ENCODE measurements at regions not wholly inside any gene's neighbourhood (a gene's known extent, or its start where the extent isn't known, plus 50 kb on each side); places are given as distances from the start of the nearest gene placed in this dataset.

DNA sequence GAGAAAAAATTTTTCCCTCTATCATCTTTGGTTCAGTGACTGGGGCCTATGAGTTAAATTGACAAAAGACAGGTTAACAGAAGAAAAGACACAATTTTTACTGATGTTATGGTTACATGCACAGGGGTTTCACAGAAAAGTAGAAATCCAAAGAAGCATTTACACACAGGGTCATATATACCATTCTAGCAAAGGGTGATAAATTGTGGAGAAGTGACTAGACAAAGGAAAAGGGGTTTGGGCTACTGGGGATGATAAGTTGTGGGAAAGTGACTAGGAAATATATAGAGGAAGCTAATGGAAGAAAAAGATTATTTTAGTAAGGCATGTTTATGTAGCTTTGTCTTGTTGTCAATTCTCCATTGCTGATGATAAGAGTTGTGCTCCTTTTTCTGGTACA is 276.7 kb upstream of the JARID2 start:
- TF ChIP-seq, protein P1, sequence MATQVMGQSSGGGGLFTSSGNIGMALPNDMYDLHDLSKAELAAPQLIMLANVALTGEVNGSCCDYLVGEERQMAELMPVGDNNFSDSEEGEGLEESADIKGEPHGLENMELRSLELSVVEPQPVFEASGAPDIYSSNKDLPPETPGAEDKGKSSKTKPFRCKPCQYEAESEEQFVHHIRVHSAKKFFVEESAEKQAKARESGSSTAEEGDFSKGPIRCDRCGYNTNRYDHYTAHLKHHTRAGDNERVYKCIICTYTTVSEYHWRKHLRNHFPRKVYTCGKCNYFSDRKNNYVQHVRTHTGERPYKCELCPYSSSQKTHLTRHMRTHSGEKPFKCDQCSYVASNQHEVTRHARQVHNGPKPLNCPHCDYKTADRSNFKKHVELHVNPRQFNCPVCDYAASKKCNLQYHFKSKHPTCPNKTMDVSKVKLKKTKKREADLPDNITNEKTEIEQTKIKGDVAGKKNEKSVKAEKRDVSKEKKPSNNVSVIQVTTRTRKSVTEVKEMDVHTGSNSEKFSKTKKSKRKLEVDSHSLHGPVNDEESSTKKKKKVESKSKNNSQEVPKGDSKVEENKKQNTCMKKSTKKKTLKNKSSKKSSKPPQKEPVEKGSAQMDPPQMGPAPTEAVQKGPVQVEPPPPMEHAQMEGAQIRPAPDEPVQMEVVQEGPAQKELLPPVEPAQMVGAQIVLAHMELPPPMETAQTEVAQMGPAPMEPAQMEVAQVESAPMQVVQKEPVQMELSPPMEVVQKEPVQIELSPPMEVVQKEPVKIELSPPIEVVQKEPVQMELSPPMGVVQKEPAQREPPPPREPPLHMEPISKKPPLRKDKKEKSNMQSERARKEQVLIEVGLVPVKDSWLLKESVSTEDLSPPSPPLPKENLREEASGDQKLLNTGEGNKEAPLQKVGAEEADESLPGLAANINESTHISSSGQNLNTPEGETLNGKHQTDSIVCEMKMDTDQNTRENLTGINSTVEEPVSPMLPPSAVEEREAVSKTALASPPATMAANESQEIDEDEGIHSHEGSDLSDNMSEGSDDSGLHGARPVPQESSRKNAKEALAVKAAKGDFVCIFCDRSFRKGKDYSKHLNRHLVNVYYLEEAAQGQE (IDR thresholded peaks at IDR 0.05; ENCODE audit: borderline replicate concordance in 1 of 2, low read depth in 1 of 2, low read length in 2 of 2): no peak
- no peak for TF ChIP-seq POLR2AphosphoS5 (IDR thresholded peaks at IDR 0.05; ENCODE audit: low read depth, low read length)
- TF ChIP-seq ZMYM4 (CRISPR knock-in tag; IDR thresholded peaks at IDR 0.05): no peak
- TF ChIP-seq KDM5A (IDR thresholded peaks at IDR 0.05; ENCODE audit: borderline replicate concordance, low read length): no peak
- TF ChIP-seq SP2 (CRISPR knock-in tag; IDR thresholded peaks at IDR 0.05): no peak
- TF ChIP-seq SIN3B (IDR thresholded peaks at IDR 0.05; ENCODE audit: low read length): no peak
- TF ChIP-seq SP1 (IDR thresholded peaks at IDR 0.05): no peak
- TF ChIP-seq SP1 (CRISPR knock-in tag; IDR thresholded peaks at IDR 0.05): no peak

Measured in HepG2 (cell line).